CD4-positive, alpha-beta memory T cell (primary cell): ENCODE measurements at regions not wholly inside any gene's neighbourhood (a gene's known extent, or its start where the extent isn't known, plus 50 kb on each side); places are given as distances from the start of the nearest gene placed in this dataset.

Experiments used
- CTCF ChIA-PET: fragments of 350-600 bp; sonication (Branson Sonifier 250); formaldehyde crosslinking; loops from one replicate; lab custom pipeline; 2021; ENCODE audit warnings: inconsistent platforms; ENCODE audit not compliant: partially characterized antibody; lab: Charles Lee
- POLR2A ChIA-PET: fragments of 350-600 bp; sonication (Branson Sonifier 250); formaldehyde crosslinking; loops from one replicate; lab custom pipeline; 2021; ENCODE audit not compliant: partially characterized antibody; lab: Charles Lee
- DNase-seq, 5 donors: peaks; one replicate each; pipeline versions ENCODE4 v3.0.0 to v3.0.0-alpha.2; 2020 to 2022; ENCODE audit warnings: mixed read lengths in 1 of 5
- H3K27ac ChIP-seq: one replicate; pipeline ENCODE4 v1.7.0; 2013; ENCODE audit warnings: low read depth, low read length
- H3K27me3 ChIP-seq: 2 replicates; pipeline ENCODE4 v1.7.0; 2013; ENCODE audit warnings: mild to moderate bottlenecking, low read length, moderate library complexity; ENCODE audit not compliant: insufficient read depth
- H3K36me3 ChIP-seq: 2 replicates; pipeline ENCODE4 v1.7.0; 2013; ENCODE audit warnings: mild to moderate bottlenecking, low read length, moderate library complexity; ENCODE audit not compliant: insufficient read depth
- H3K4me1 ChIP-seq: 2 replicates; pipeline ENCODE4 v1.7.0; 2013; ENCODE audit warnings: mild to moderate bottlenecking, low read length, moderate library complexity; ENCODE audit not compliant: insufficient read depth
- H3K4me3 ChIP-seq, 2 donors: one replicate each; pipeline ENCODE4 v1.7.0; 2013; ENCODE audit warnings: low read length in 2 of 2, mild to moderate bottlenecking in 1 of 2
- H3K9me3 ChIP-seq, 2 donors: one replicate each; pipeline ENCODE4 v1.7.0; 2013; ENCODE audit warnings: low read length in 2 of 2, control low read depth in 1 of 2; ENCODE audit not compliant: control insufficient read depth in 1 of 2
- H3K27ac Mint-ChIP-seq, 7 donors: one replicate each; pipeline ENCODE4 v1.8.0; 2020 to 2021; ENCODE audit warnings: mixed read lengths in 7 of 7, mild to moderate bottlenecking in 6 of 7, inconsistent platforms in 3 of 7, moderate library complexity in 3 of 7
- H3K27me3 Mint-ChIP-seq, 2 donors: one replicate each; pipeline ENCODE4 v1.8.0; 2020 to 2021; ENCODE audit warnings: mixed read lengths in 2 of 2
- H3K36me3 Mint-ChIP-seq, 2 donors: one replicate each; pipeline ENCODE4 v1.8.0; 2020 to 2021; ENCODE audit warnings: mixed read lengths in 2 of 2, inconsistent platforms in 1 of 2, mild to moderate bottlenecking in 1 of 2
- H3K4me1 Mint-ChIP-seq, 4 donors: one replicate each; pipeline ENCODE4 v1.8.0; 2020 to 2021; ENCODE audit warnings: mixed read lengths in 4 of 4, mild to moderate bottlenecking in 1 of 4
- H3K4me3 Mint-ChIP-seq, 8 donors: one replicate each; pipeline ENCODE4 v1.8.0; 2020 to 2021; ENCODE audit warnings: mixed read lengths in 8 of 8, mild to moderate bottlenecking in 7 of 8, moderate library complexity in 6 of 8, inconsistent platforms in 3 of 8
- H3K9me3 Mint-ChIP-seq, 8 donors: one replicate each; pipeline ENCODE4 v1.8.0; 2020 to 2021; ENCODE audit warnings: mixed read lengths in 8 of 8, mild to moderate bottlenecking in 5 of 8, inconsistent platforms in 3 of 8, moderate library complexity in 1 of 8
- intact Hi-C: fragments of 100-400 bp; cut with micrococcal nuclease; formaldehyde crosslinking; loops from one replicate; pipeline ENCODE4 v1.15.1; 2023

DNA sequence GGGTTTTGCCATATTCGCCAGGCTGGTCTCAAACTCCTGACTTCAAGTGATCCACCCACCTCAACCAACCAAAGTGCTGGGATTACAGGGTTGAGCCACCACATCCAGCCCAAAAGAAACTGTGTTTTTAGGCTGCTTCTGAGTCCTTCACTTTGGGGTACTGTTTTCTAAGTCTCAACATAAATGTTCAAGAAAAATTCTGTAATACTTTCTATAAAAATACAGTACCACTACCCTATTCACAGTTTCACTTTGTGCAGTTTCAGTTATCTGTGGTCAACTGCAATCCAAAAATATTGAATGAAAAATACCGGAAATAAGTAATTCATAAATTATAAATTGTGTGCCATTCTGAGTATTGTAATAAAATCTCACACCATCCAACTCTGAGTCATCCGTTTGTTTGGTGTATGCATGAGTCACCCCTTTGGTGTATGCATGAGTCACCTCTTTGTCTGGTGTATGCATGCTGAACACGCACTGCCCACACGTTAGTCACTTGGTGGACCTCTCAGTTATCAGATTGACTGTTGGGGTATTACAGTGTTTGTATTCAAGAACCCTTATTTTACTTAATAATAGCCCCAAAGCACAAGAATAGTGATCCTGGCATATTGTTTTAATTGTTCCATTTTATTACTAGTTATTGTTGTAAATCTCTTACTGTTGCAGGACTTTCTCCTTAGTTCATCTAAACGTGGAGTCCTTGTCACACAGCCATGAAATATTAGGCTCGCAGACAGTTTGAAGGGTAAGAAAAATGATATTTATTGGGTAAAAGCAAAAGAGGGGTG, 190.2 kb downstream of the FSCB start:
- H3K4me3 ChIP-seq = no peak overlapping the region
- Mint-ChIP-seq H3K36me3 (no peaks in the 10 kb centered on the region), H3K9me3 (peaks cover 0 to 29% (median 8%) of the 10 kb centered on the region in 8 donors), H3K4me1 (no peaks in the 10 kb centered on the region), H3K27me3 (no peaks in the 10 kb centered on the region), H3K27ac (no peak overlapping the region), H3K4me3 (no peak overlapping the region)
- no peaks in the 10 kb centered on the region for H3K27me3 ChIP-seq
- no peak overlapping the region for H3K27ac ChIP-seq
- no peaks in the 10 kb centered on the region for H3K9me3 ChIP-seq
- intact Hi-C loops = no loop called here
- ChIA-PET POLR2A (no interaction called here), CTCF (no interaction called here)
- no peak for DNase-seq
- no peaks in the 10 kb centered on the region for H3K4me1 ChIP-seq
- no peaks in the 10 kb centered on the region for H3K36me3 ChIP-seq

DNA sequence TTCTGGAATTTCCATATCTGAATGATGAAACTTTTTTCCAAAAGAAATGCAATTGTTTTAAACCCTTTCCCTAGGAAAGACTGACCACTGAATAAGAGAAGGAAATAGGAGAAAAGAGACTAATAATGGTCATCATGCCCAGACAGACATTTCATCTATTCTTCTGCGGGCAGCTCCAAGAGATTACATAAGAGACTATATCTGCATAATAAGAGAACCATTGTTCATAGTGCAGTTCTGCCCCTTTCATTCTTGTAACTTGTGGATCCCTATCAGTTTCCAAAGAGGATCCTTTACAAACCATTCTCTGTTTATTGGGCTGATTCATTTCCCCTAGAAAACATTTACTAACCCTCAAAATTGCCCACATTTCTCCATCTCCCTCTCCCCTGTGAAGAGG, 197.8 kb downstream of the FSCB start:
- DNase-seq = no peak
- peaks cover 0 to 12% (median 7%) of the 10 kb centered on the region in 8 donors for H3K9me3 Mint-ChIP-seq

DNA sequence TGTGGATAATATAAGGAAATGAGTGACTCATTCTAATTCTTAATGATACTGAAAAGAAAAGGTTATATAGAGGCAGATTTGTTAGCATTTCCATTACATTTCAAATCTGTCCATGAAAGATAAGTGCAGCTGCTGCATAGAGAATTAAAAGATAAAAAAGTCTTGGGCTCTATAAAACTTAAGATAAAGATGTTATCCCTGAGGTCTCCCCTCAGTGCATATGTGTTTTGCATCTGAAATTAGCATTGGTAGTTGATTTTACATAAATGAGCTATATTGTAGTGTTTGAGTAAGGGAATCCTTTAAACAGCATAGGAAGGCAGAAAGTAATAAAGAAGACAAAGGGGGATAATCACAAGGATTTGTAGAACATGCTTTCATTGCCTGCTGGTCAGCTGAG, 206.2 kb downstream of the FSCB start:
- no peaks in the 10 kb centered on the region for H3K36me3 ChIP-seq
- no peak overlapping the region for H3K27ac Mint-ChIP-seq
- no peaks in the 10 kb centered on the region for H3K9me3 ChIP-seq
- CTCF ChIA-PET = interaction anchor here (1.1 kb wide), 1 partner anchor 8 kb away, joined by 3 read pairs; no protein-coding TSS in a partner anchor
- H3K36me3 Mint-ChIP-seq = no peaks in the 10 kb centered on the region
- H3K4me3 ChIP-seq = no peak overlapping the region
- H3K27me3 Mint-ChIP-seq = no peaks in the 10 kb centered on the region
- intact Hi-C loops = no loop called here
- POLR2A ChIA-PET = no interaction called here
- H3K4me1 ChIP-seq = no peaks in the 10 kb centered on the region
- H3K4me3 Mint-ChIP-seq = no peak overlapping the region
- H3K9me3 Mint-ChIP-seq = peaks cover 0 to 17% (median 8%) of the 10 kb centered on the region in 8 donors
- H3K27me3 ChIP-seq = peaks cover 3% of the 10 kb centered on the region
- no peaks in the 10 kb centered on the region for H3K4me1 Mint-ChIP-seq
- no peak for DNase-seq
- no peak overlapping the region for H3K27ac ChIP-seq

More for the DNA sequence above, 197.8 kb downstream of the FSCB start:
- Histone ChIP-seq H3K27ac (no peak overlapping the region), H3K36me3 (no peaks in the 10 kb centered on the region), H3K9me3 (no peaks in the 10 kb centered on the region), H3K27me3 (no peaks in the 10 kb centered on the region), H3K4me1 (no peaks in the 10 kb centered on the region), H3K4me3 (no peak overlapping the region)
- H3K4me3 Mint-ChIP-seq = no peak overlapping the region
- no peak overlapping the region for H3K27ac Mint-ChIP-seq
- intact Hi-C loops = no loop called here
- no peaks in the 10 kb centered on the region for H3K4me1 Mint-ChIP-seq
- H3K27me3 Mint-ChIP-seq = no peaks in the 10 kb centered on the region
- ChIA-PET CTCF (interaction anchor here (1.3 kb wide), 1 partner anchor 9 kb away, joined by 3 read pairs; no protein-coding TSS in a partner anchor), POLR2A (no interaction called here)
- H3K36me3 Mint-ChIP-seq = no peaks in the 10 kb centered on the region

DNA sequence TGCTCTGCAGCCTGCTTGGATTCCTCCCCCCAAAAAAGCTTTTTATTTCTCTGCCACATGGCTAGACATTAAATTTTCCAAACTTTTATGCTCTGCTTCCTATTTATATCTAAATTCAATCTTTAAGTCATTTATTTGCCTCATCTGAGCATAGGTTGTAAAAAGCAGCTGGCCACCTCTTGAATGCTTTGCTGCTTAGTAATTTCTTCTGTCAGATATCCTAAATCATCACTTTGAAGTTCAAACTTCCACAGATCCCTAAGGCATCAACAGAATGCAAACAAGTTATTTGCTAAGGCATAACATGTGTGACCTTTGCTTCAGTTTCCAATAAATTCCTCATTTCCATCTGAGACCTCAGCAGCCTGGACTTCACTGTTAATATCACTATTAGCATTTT, 209.6 kb downstream of the FSCB start:
- intact Hi-C loops = no loop called here
- Mint-ChIP-seq H3K27ac (no peak overlapping the region), H3K9me3 (peaks cover 0 to 26% (median 12%) of the 10 kb centered on the region in 8 donors), H3K36me3 (no peaks in the 10 kb centered on the region), H3K27me3 (no peaks in the 10 kb centered on the region), H3K4me3 (no peak overlapping the region), H3K4me1 (no peaks in the 10 kb centered on the region)
- H3K36me3 ChIP-seq = no peaks in the 10 kb centered on the region
- DNase-seq = no peak
- H3K27ac ChIP-seq = no peak overlapping the region
- no peaks in the 10 kb centered on the region for H3K9me3 ChIP-seq
- ChIA-PET CTCF (no interaction called here), POLR2A (no interaction called here)
- H3K4me1 ChIP-seq = no peaks in the 10 kb centered on the region
- no peak overlapping the region for H3K4me3 ChIP-seq
- H3K27me3 ChIP-seq = peaks cover 3% of the 10 kb centered on the region

DNA sequence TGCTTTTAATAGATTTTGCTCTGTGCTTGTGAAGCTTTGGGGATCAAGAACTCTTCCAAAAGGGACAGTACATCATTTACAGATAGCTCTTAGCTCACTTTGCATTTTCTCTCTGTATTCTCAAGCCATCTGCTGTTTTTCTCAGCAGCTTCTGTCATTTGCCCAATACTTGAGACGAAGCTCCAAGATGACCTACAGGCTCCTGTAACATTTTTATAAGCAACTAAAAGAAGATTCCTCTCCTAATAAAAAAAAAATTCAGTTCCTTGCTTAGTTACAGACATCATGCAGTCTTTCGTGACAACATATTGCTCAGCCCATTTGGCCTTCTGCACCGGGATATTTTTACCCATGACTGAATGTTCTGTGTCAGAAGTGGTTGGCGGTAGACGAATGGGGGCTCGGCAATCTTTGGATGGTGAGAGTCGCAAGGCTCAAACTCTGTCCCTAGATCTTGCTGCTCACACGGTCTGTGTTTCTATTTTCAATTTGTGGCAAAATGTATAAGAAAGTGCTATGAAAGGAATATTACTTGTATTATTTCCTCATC, 215.6 kb downstream of the FSCB start:
- CTCF ChIA-PET = no interaction called here
- Histone ChIP-seq H3K9me3 (no peaks in the 10 kb centered on the region), H3K4me3 (no peak overlapping the region), H3K27me3 (no peaks in the 10 kb centered on the region), H3K4me1 (no peaks in the 10 kb centered on the region), H3K27ac (no peak overlapping the region), H3K36me3 (no peaks in the 10 kb centered on the region)
- no peak for DNase-seq
- intact Hi-C loops = no loop called here
- no peaks in the 10 kb centered on the region for H3K4me1 Mint-ChIP-seq
- H3K9me3 Mint-ChIP-seq = peaks cover 0 to 14% (median 5%) of the 10 kb centered on the region in 8 donors
- no peaks in the 10 kb centered on the region for H3K27me3 Mint-ChIP-seq
- H3K36me3 Mint-ChIP-seq = no peaks in the 10 kb centered on the region
- no peak overlapping the region for H3K4me3 Mint-ChIP-seq
- POLR2A ChIA-PET = no interaction called here
- H3K27ac Mint-ChIP-seq = no peak overlapping the region

DNA sequence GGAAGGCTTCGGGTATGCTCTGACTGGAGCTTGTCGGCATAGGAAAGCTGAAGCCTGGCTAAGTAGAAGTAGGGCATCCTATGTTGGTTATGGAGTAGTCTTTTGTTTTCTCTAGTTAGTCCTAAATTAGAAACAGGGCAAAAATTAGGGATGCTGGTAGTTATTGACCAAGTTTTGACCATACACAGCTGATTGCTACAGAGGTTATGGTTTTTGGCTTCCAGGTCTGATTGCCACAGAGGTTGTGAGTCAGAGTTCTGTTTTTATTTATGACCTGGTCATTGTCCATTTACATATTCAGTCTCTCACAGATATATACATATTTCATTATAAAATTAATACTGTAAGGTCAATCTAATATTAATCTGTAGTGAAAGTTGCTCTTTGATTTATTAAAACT, 219.2 kb downstream of the FSCB start:
- intact Hi-C loops = no loop called here
- Histone ChIP-seq H3K9me3 (no peaks in the 10 kb centered on the region), H3K27ac (no peak overlapping the region), H3K36me3 (no peaks in the 10 kb centered on the region), H3K4me1 (no peaks in the 10 kb centered on the region), H3K4me3 (no peak overlapping the region), H3K27me3 (no peaks in the 10 kb centered on the region)
- H3K9me3 Mint-ChIP-seq = peaks cover 0 to 5% (median 1%) of the 10 kb centered on the region in 8 donors
- H3K27me3 Mint-ChIP-seq = no peaks in the 10 kb centered on the region
- H3K27ac Mint-ChIP-seq = no peak overlapping the region
- no peak overlapping the region for H3K4me3 Mint-ChIP-seq
- no peaks in the 10 kb centered on the region for H3K36me3 Mint-ChIP-seq
- H3K4me1 Mint-ChIP-seq = no peaks in the 10 kb centered on the region
- ChIA-PET CTCF (no interaction called here), POLR2A (no interaction called here)
- DNase-seq = no peak

DNA sequence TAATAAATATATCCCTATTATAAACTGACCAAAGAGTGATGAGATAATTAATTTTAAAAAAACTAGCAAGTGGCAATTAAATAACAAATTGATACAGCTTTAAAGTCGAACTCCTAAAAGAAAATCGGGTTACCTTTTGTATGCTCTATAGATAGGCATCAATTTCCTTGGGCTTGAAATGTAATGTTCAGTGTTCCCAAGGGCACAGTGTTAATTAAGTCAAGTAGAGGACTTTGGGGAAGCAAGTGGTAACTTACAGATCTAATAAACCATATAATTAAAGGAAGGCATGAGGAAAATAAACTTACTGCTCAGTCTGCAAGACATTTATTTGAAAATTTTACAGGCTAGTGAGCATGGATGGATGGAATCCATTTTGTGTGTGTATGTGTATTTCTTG, 220.9 kb downstream of the FSCB start:
- Mint-ChIP-seq H3K27ac (no peak overlapping the region), H3K9me3 (peaks cover 0 to 8% (median 1%) of the 10 kb centered on the region in 8 donors), H3K4me1 (no peaks in the 10 kb centered on the region), H3K27me3 (no peaks in the 10 kb centered on the region), H3K36me3 (no peaks in the 10 kb centered on the region), H3K4me3 (no peak overlapping the region)
- no peak overlapping the region for H3K4me3 ChIP-seq
- ChIA-PET POLR2A (no interaction called here), CTCF (no interaction called here)
- no peak overlapping the region for H3K27ac ChIP-seq
- H3K27me3 ChIP-seq = no peaks in the 10 kb centered on the region
- DNase-seq = no peak
- intact Hi-C loops = no loop called here
- H3K4me1 ChIP-seq = no peaks in the 10 kb centered on the region
- H3K36me3 ChIP-seq = no peaks in the 10 kb centered on the region
- no peaks in the 10 kb centered on the region for H3K9me3 ChIP-seq
